GM12873 (cell line): ENCODE measurements at regions not wholly inside any gene's neighbourhood (a gene's known extent, or its start where the extent isn't known, plus 50 kb on each side); places are given as distances from the start of the nearest gene placed in this dataset.

ENCODE experiments used
- TF ChIP-seq, protein P1 (sequence below): IDR thresholded peaks from 2 replicates; pipeline ENCODE4 v1.5.1; 2012; ENCODE audit warnings: low read depth, mild to moderate bottlenecking, moderate library complexity, low read length, control low read depth; ENCODE audit not compliant: insufficient read depth; ENCODE audit errors: missing control alignments

DNA sequence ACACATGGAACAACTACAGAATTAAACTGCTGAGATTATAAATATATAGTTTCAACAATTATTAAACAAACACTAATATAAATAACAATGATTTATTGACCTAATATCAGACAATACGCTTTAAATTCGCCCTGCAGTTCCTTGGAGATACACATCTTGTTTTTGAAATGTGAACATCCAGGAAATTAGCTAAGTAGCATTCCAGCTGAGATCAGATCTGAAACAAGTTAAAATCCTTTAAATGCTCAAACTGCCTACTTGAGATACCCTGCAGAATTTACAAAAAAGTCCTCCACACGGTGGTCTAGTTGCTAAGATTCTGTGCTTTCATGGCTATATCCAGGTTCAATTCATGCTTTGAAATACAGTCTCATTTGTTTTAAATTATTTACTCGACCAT lies 101.4 kb upstream of the OLFM3 start:
- TF ChIP-seq, protein P1, sequence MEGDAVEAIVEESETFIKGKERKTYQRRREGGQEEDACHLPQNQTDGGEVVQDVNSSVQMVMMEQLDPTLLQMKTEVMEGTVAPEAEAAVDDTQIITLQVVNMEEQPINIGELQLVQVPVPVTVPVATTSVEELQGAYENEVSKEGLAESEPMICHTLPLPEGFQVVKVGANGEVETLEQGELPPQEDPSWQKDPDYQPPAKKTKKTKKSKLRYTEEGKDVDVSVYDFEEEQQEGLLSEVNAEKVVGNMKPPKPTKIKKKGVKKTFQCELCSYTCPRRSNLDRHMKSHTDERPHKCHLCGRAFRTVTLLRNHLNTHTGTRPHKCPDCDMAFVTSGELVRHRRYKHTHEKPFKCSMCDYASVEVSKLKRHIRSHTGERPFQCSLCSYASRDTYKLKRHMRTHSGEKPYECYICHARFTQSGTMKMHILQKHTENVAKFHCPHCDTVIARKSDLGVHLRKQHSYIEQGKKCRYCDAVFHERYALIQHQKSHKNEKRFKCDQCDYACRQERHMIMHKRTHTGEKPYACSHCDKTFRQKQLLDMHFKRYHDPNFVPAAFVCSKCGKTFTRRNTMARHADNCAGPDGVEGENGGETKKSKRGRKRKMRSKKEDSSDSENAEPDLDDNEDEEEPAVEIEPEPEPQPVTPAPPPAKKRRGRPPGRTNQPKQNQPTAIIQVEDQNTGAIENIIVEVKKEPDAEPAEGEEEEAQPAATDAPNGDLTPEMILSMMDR, result no peak

DNA sequence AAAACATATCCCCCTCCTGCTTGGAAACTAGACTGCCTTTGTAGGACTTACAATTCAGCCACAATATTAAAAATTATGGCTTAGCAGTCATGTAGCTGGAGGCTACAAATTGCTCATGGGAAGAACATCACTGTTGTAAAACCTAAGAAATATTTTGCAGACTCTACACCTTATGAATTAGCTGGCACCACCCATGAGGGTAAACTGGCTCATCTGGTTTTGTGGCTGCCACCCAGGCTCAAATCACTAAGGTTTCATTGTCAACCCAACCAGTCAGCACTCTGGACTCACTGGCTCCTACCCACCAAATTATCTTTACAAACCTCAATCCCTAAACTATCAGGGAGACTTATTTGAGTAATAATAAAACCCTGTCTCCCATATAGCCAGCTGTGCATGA lies 100.7 kb upstream of the OLFM3 start:
- TF ChIP-seq, protein P1, result no peak

DNA sequence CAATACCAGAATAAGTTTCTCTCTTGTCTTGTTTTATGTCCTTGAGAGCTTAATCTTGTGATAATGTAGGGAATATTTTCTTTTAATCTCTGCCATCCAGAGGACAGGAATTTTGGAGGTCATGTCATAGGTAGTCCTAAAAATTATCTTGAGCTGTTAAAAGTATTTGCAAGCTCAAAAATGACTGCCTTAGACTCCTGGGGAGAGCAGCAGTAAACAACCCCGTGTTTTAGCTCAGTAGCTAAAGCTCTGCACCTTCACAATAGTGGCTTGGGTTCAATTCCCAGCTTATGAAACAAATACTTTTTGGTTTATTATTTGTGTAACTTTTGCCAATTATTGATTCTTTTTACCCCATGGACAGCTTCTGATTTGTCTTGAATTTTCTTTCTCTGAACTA lies 99.4 kb upstream of the OLFM3 start:
- TF ChIP-seq, protein P1, result no peak

DNA sequence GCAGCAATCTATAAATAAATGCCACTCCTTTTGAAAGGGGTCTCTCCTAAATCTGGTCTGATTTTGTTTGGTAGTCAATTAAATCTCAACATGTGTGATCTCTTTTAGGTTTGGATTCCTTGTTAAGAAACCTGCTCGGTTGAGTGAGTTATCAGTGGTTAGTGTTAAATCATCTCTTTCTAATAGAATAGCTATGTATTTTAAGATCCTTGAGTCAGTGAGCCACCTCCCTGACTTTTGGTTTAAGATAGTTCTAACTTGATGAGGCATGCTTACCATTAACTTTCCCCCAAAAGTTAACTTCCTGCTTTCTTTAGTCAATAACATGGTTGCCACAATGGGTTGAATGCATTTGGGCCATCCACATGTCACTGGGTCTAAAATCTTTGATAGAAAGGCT lies 93.1 kb upstream of the OLFM3 start:
- TF ChIP-seq, protein P1, result no peak

DNA sequence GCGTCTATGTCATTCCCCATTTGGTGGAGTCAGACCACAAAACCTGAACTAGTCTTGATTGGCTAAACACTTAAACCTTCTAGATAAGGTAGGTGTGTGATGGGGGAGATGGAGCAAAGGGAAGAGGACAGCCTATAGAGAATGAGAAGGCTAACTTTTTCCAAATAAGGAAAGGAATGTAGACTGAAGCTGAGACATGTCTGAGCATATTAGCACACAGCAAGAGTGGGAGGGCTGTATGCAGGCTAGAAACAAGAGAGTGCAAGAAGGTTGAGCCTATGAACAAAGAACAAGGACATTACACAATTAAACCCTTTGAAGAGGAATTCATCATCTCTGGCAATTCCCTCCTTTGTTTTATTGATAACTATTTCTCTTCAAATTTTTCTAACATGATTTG lies 89.2 kb upstream of the OLFM3 start:
- TF ChIP-seq, protein P1, result no peak

DNA sequence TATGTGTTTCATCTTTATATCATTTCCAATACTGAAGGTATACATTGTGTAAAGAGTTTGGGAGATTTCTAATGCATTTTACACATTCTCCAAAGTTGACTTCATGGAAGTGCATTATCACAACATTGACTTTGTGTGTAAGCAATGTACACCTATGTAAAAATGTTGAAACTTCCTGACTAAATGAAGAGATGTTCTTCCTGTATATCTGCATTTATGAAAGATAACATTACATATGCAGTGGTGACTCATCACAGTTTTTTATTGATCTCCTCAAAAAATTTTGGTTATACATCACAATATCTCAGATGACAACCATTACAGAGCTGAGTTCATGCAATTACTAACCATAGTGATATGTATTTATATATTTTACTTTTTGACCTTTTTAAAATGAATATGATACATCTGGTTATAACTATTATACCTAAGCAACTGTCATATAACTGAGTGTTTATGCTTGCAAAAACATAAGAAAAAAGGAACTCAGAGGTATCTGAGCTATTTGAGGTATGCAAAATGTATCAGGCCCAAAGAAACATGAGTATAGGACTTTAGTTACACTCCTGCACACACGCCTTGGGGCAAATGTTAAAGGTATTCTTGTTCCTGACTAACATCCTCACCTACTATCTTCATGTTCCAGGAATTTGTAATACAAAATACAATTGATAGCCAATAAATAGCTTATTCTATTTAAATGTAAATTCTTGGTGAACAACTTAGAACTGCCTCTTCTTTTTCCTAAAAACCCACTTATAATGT lies 88.2 kb upstream of the OLFM3 start:
- TF ChIP-seq, protein P1, result no peak

DNA sequence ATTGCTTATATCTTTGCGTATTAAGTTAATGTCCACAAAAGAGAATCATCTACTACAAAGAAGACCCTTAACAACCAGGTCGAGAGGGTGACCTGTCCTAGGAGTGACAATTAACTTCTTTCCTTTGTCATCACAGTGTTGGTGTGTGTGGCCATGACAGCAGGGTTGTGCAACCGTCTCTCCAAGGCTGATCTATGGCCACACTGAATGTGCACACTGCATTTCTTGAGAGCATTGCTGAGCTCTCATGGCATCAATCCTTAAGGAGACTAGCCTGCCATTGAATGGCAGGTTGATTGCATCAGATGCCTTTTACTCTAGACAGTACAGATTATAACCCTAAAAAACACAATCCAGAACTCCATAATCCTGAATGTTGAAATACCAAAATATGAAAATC lies 86.5 kb upstream of the OLFM3 start:
- TF ChIP-seq, protein P1, result no peak
